ENCODE measurements at regions not wholly inside any gene's neighbourhood (a gene's known extent, or its start where the extent isn't known, plus 50 kb on each side); places are given as distances from the start of the nearest gene placed in this dataset.

GRCh38 chr7:1310936-1311335 lies 78.3 kb downstream of the UNCX start:
- TF ChIP-seq CTCF (IDR thresholded peaks at IDR 0.05; ENCODE audit: low read depth, low read length) = no peak
- no peak overlapping the region for H3K4me3 ChIP-seq (ENCODE audit: low read depth, low read length)

- TF ChIP-seq CTCF (IDR thresholded peaks at IDR 0.05; ENCODE audit: low read depth, low read length) = no peak
- no peak overlapping the region for H3K4me3 ChIP-seq (ENCODE audit: low read depth, low read length)
Measured at GRCh38 chr7:1311406-1312135, 78.9 kb downstream of the UNCX start.

GRCh38 chr7:1312136-1313070 lies 79.7 kb downstream of the UNCX start:
- H3K4me3 ChIP-seq (ENCODE audit: low read depth, low read length) = no peak overlapping the region
- TF ChIP-seq CTCF (IDR thresholded peaks at IDR 0.05; ENCODE audit: low read depth, low read length) = no peak

- H3K4me3 ChIP-seq (ENCODE audit: low read depth, low read length) = no peak overlapping the region
- no peak for TF ChIP-seq CTCF (IDR thresholded peaks at IDR 0.05; ENCODE audit: low read depth, low read length)
Measured at GRCh38 chr7:1313613-1314012, 80.9 kb downstream of the UNCX start.

- TF ChIP-seq CTCF (IDR thresholded peaks at IDR 0.05; ENCODE audit: low read depth, low read length) = no peak
Measured at GRCh38 chr7:1314021-1314907, 81.6 kb downstream of the UNCX start.

GRCh38 chr7:1314908-1315450 lies 82.3 kb downstream of the UNCX start:
- no peak overlapping the region for H3K4me3 ChIP-seq (ENCODE audit: low read depth, low read length)
- no peak for TF ChIP-seq CTCF (IDR thresholded peaks at IDR 0.05; ENCODE audit: low read depth, low read length)

More at GRCh38 chr7:1314021-1314907, 81.6 kb downstream of the UNCX start:
- H3K4me3 ChIP-seq (ENCODE audit: low read depth, low read length) = no peak overlapping the region

Data from WI38 (cell line).